GM23248 (cell line): ENCODE measurements at regions not wholly inside any gene's neighbourhood (a gene's known extent, or its start where the extent isn't known, plus 50 kb on each side); places are given as distances from the start of the nearest gene placed in this dataset.

Experiments used
- EZH2 ChIP-seq: fragments of 200-600 bp; sonication (generic); IDR thresholded peaks from 2 replicates; pipeline ENCODE4 v1.6.1; 2018; ENCODE audit warnings: antibody characterized with exemption, mild to moderate bottlenecking; ENCODE audit not compliant: insufficient read depth, poor library complexity, severe bottlenecking
- EZH2phosphoT487 ChIP-seq: fragments of 200-600 bp; sonication (generic); IDR thresholded peaks from 2 replicates; pipeline ENCODE4 v1.6.1; 2018; ENCODE audit warnings: antibody characterized with exemption, moderate library complexity, mild to moderate bottlenecking, low read depth; ENCODE audit not compliant: insufficient read depth

- TF ChIP-seq EZH2: no peak
- no peak for TF ChIP-seq EZH2phosphoT487
Observed at GRCh38 chr2:235139956-235140800, 188.4 kb downstream of the SH3BP4 start.
